MCF 10A (cell line): ENCODE measurements at regions not wholly inside any gene's neighbourhood (a gene's known extent, or its start where the extent isn't known, plus 50 kb on each side); places are given as distances from the start of the nearest gene placed in this dataset.

Experiments
- BruUV-seq: library from RNA; stranded (reverse); fragments of 400-500 nt; replicated peaks from 2 replicates; lab custom pipeline; 2021; lab: Mats Ljungman, UMichigan
- CTCF ChIA-PET: fragments of 300-600 bp; sonication (Branson Sonifier 250); formaldehyde crosslinking; extraction: SDS; loops from one replicate; lab custom pipeline; 2021; ENCODE audit warnings: antibody characterized with exemption, inconsistent platforms; lab: Yijun Ruan, JAX
- POLR2A ChIA-PET: fragments of 300-600, 350-650 bp; sonication (Branson Sonifier 250); formaldehyde crosslinking; extraction: SDS; loops from one replicate; lab custom pipeline; 2020; ENCODE audit warnings: antibody characterized with exemption, inconsistent platforms; lab: Yijun Ruan, JAX
- DNase-seq: peaks from one replicate; pipeline ENCODE4 v3.0.0-alpha.2; 2018; ENCODE audit not compliant: unreplicated experiment
- H3K27ac Mint-ChIP-seq: one replicate; pipeline ENCODE4 v1.8.0; 2022; ENCODE audit warnings: mild to moderate bottlenecking, low read depth, mixed read lengths; ENCODE audit not compliant: unreplicated experiment
- H3K27me3 Mint-ChIP-seq: one replicate; pipeline ENCODE4 v1.8.0; 2022; ENCODE audit warnings: mixed read lengths; ENCODE audit not compliant: insufficient read depth, unreplicated experiment
- H3K36me3 Mint-ChIP-seq: one replicate; pipeline ENCODE4 v1.8.0; 2022; ENCODE audit warnings: mild to moderate bottlenecking, moderate library complexity, mixed read lengths; ENCODE audit not compliant: insufficient read depth, unreplicated experiment
- H3K4me1 Mint-ChIP-seq: one replicate; pipeline ENCODE4 v1.8.0; 2022; ENCODE audit warnings: mixed read lengths; ENCODE audit not compliant: insufficient read depth, unreplicated experiment
- H3K4me3 Mint-ChIP-seq: one replicate; pipeline ENCODE4 v1.8.0; 2022; ENCODE audit warnings: mild to moderate bottlenecking, moderate library complexity, mixed read lengths; ENCODE audit not compliant: unreplicated experiment
- H3K9me3 Mint-ChIP-seq: one replicate; pipeline ENCODE4 v1.8.0; 2022; ENCODE audit warnings: mixed read lengths; ENCODE audit not compliant: unreplicated experiment
- intact Hi-C: fragments of 100-400 bp; cut with micrococcal nuclease; formaldehyde crosslinking; loops from 2 replicates; pipeline ENCODE4 v1.14.1; 2022
- TF ChIP-seq, protein P1 (sequence below): fragments of 200-600 bp; IDR thresholded peaks from one replicate; pipeline ENCODE4 v1.8.0; 2022; ENCODE audit warnings: antibody characterized with exemption, mild to moderate bottlenecking; ENCODE audit not compliant: unreplicated experiment

DNA sequence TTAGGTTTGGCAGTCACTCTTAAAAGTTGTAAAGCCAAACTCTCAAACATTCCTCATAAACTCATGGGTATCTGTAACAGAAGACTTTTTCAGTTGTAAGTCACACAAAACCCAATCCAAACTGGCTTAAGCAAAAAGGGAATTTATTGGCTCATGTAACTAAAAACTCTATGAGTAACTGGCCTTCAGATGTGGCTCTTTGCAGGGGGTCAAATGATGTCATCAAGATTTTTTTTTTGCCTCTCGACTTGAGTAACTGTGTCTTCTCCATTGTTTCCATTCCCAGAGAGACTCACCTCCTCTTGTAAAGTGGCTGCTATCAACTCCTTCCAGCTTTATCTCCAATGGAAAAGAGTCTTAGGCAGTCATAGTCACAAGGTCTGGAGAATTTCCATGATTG, 645.0 kb downstream of the DHX35 start:
- peak; percentile 32 for DNase-seq
- Mint-ChIP-seq H3K27me3 (no peaks in the 10 kb centered on the region), H3K9me3 (peaks cover 6% of the 10 kb centered on the region)

DNA sequence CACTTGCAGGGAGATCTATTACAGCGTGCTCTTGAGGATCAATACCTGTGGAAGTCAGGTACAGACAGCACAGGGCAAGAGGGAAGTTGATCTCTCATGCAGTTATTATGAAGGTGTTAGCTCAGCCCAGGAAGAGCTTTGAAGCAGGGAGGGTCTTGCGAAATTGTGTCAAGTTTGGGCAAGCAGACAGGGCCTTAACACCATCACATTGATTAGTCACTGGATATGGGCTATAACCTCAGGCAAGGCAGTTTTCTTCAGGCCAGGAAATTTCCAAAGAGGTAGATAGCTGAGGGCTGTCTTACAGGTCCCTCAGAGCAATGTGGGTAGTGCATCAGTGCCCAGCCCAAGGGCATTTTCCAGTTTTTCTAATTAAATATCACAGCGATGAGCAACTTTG, 643.8 kb downstream of the DHX35 start:
- peak; percentile 87 for DNase-seq
- no peaks in the 10 kb centered on the region for H3K27me3 Mint-ChIP-seq

More for the DNA sequence above, 645.0 kb downstream of the DHX35 start:
- TF ChIP-seq, protein P1, sequence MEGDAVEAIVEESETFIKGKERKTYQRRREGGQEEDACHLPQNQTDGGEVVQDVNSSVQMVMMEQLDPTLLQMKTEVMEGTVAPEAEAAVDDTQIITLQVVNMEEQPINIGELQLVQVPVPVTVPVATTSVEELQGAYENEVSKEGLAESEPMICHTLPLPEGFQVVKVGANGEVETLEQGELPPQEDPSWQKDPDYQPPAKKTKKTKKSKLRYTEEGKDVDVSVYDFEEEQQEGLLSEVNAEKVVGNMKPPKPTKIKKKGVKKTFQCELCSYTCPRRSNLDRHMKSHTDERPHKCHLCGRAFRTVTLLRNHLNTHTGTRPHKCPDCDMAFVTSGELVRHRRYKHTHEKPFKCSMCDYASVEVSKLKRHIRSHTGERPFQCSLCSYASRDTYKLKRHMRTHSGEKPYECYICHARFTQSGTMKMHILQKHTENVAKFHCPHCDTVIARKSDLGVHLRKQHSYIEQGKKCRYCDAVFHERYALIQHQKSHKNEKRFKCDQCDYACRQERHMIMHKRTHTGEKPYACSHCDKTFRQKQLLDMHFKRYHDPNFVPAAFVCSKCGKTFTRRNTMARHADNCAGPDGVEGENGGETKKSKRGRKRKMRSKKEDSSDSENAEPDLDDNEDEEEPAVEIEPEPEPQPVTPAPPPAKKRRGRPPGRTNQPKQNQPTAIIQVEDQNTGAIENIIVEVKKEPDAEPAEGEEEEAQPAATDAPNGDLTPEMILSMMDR: no peak
- ChIA-PET POLR2A (interaction anchor here (0.7 to 1.4 kb wide), 3 partner anchors 24 to 245 kb away, joined by 3 to 4 read pairs (median 3); no protein-coding TSS in a partner anchor), CTCF (interaction anchor here (0.6 to 1.3 kb wide), 3 partner anchors 84 to 1746 kb away, joined by 3 to 4 read pairs (median 3); no protein-coding TSS in a partner anchor)
- no TSS peak for BruUV-seq
- Mint-ChIP-seq H3K36me3 (no peaks in the 10 kb centered on the region), H3K4me1 (peaks cover 18% of the 10 kb centered on the region), H3K4me3 (no peak overlapping the region), H3K27ac (no peak overlapping the region)
- intact Hi-C loops: no loop called here

DNA sequence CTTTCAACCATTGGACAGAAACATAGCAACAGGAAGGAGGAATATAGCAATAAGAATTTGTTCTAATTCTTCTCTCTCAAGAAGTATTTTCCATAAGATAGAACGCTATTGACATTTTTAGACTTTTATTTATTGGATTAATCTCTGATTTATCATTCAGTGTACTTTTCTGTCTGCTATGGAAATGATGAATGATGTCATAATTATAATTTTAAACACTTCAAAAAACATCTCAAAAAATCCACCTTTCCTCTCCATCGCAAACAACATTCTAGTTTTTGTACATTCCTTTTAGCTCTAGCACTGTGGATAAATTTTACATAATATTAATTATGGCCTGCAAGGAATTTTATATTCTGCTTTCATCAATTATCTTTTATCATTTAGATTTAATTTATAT, 643.2 kb downstream of the DHX35 start:
- Mint-ChIP-seq H3K9me3 (peaks cover 6% of the 10 kb centered on the region), H3K27me3 (no peaks in the 10 kb centered on the region), H3K27ac (no peak overlapping the region), H3K36me3 (no peaks in the 10 kb centered on the region), H3K4me1 (peaks cover 12% of the 10 kb centered on the region), H3K4me3 (no peak overlapping the region)
- BruUV-seq: no TSS peak
- ChIA-PET CTCF (interaction anchor here (1.4 kb wide), 1 partner anchor 337 kb away, joined by 5 read pairs; no protein-coding TSS in a partner anchor), POLR2A (interaction anchor here (0.9 to 2.0 kb wide), 10 partner anchors 11 to 680 kb away, joined by 3 to 19 read pairs (median 4); no protein-coding TSS in a partner anchor)
- TF ChIP-seq, protein P1: no peak
- intact Hi-C loops: no loop called here
- DNase-seq: no peak

More for the DNA sequence above, 643.8 kb downstream of the DHX35 start:
- POLR2A ChIA-PET: interaction anchor here (0.8 to 2.0 kb wide), 12 partner anchors 11 to 679 kb away, joined by 3 to 19 read pairs (median 3); no protein-coding TSS in a partner anchor
- TF ChIP-seq, protein P1: no peak
- CTCF ChIA-PET: interaction anchor here (0.6 to 1.4 kb wide), 2 partner anchors 172 to 337 kb away, joined by 3 to 5 read pairs; no protein-coding TSS in a partner anchor
- Mint-ChIP-seq H3K36me3 (no peaks in the 10 kb centered on the region), H3K27ac (no peak overlapping the region), H3K4me3 (no peak overlapping the region), H3K9me3 (peaks cover 6% of the 10 kb centered on the region), H3K4me1 (peaks cover 12% of the 10 kb centered on the region)
- no TSS peak for BruUV-seq
- intact Hi-C loops: no loop called here

DNA sequence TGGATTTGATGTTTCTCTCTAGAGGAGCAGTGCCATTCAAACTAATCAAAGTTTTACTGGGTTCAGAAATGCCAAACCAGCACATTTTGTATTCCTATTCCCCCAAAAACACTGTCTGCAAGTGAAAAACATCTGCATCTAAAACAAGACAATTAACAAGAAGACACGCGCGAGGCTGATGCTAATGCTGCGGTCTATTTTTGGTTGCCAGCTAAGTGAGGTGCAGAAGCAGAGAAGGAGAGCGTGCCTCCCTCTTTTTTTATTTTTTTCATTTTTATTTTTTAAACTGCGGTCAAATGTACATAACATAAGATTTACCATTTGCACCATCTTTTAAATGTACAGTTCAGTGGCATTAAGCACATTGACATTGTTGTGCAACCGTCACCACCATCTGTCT, 641.1 kb downstream of the DHX35 start:
- H3K27me3 Mint-ChIP-seq: no peaks in the 10 kb centered on the region
- no TSS peak for BruUV-seq
- POLR2A ChIA-PET: no interaction called here

More for the DNA sequence above, 641.1 kb downstream of the DHX35 start:
- intact Hi-C loops: no loop called here
- CTCF ChIA-PET: interaction anchor here (0.6 to 1.4 kb wide), 6 partner anchors 10 to 292 kb away, joined by 3 to 6 read pairs (median 4); no protein-coding TSS in a partner anchor
- Mint-ChIP-seq H3K9me3 (peaks cover 6% of the 10 kb centered on the region), H3K4me1 (peaks cover 12% of the 10 kb centered on the region), H3K4me3 (no peak overlapping the region), H3K36me3 (no peaks in the 10 kb centered on the region), H3K27ac (no peak overlapping the region)
- TF ChIP-seq, protein P1: no peak
- no peak for DNase-seq
